ENCODE measurements at regions not wholly inside any gene's neighbourhood (a gene's known extent, or its start where the extent isn't known, plus 50 kb on each side); places are given as distances from the start of the nearest gene placed in this dataset.

- TF ChIP-seq POLR2AphosphoS5 (IDR thresholded peaks at IDR 0.05; ENCODE audit: borderline replicate concordance, low read depth, low read length) (no peak), EZH2 (IDR thresholded peaks at IDR 0.05) (no peak)
Observed at GRCh38 chr1:245016700-245017099, 138.1 kb upstream of the KIF26B start.

All from SK-N-MC (cell line).